ENCODE measurements at regions not wholly inside any gene's neighbourhood (a gene's known extent, or its start where the extent isn't known, plus 50 kb on each side); places are given as distances from the start of the nearest gene placed in this dataset.
A peak's percentile ranks its signal among the peaks of the same experiment; 100 is the strongest.

DNA sequence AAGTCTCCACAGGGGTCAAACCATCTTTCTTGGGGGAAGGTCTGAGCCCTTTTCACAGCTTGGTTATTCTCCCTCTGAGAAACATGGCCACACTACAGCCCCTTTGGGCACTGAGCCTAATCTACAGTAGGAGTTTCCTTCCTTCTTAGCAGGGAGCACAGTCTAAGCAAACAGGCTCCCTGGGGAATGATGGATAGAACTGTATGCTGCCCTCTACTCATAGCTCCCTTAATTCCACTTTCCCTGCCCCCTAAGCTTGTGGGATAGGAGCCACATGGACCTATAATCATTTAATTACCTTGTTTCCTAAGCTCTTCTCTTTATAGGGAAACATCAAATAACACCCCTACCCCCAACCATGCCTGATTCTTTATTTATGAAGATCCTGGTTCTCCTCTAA lies 442.1 kb upstream of the MEX3C start:
- Histone ChIP-seq H3K27me3 (ENCODE audit: insufficient read depth, poor library complexity, severe bottlenecking) (peaks cover 10% of the 10 kb centered on the region), H3K27ac (replicated peaks) (no peak overlapping the region), H3K4me3 (replicated peaks; ENCODE audit: insufficient read depth, low read length) (no peak overlapping the region)
- DNase-seq (ENCODE audit: low read depth in 1 of 2, low spot score in 1 of 2), result no peak
- no peak for TF ChIP-seq SPI1 (IDR thresholded peaks at IDR 0.05; ENCODE audit: borderline replicate concordance, low read depth)
- no peak for TF ChIP-seq POLR2AphosphoS5 (IDR thresholded peaks at IDR 0.05; ENCODE audit: low read depth)
- TF ChIP-seq, protein P1, sequence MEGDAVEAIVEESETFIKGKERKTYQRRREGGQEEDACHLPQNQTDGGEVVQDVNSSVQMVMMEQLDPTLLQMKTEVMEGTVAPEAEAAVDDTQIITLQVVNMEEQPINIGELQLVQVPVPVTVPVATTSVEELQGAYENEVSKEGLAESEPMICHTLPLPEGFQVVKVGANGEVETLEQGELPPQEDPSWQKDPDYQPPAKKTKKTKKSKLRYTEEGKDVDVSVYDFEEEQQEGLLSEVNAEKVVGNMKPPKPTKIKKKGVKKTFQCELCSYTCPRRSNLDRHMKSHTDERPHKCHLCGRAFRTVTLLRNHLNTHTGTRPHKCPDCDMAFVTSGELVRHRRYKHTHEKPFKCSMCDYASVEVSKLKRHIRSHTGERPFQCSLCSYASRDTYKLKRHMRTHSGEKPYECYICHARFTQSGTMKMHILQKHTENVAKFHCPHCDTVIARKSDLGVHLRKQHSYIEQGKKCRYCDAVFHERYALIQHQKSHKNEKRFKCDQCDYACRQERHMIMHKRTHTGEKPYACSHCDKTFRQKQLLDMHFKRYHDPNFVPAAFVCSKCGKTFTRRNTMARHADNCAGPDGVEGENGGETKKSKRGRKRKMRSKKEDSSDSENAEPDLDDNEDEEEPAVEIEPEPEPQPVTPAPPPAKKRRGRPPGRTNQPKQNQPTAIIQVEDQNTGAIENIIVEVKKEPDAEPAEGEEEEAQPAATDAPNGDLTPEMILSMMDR (IDR thresholded peaks at IDR 0.05; ENCODE audit: insufficient read depth, low read length), result no peak
- TF ChIP-seq, protein P2, sequence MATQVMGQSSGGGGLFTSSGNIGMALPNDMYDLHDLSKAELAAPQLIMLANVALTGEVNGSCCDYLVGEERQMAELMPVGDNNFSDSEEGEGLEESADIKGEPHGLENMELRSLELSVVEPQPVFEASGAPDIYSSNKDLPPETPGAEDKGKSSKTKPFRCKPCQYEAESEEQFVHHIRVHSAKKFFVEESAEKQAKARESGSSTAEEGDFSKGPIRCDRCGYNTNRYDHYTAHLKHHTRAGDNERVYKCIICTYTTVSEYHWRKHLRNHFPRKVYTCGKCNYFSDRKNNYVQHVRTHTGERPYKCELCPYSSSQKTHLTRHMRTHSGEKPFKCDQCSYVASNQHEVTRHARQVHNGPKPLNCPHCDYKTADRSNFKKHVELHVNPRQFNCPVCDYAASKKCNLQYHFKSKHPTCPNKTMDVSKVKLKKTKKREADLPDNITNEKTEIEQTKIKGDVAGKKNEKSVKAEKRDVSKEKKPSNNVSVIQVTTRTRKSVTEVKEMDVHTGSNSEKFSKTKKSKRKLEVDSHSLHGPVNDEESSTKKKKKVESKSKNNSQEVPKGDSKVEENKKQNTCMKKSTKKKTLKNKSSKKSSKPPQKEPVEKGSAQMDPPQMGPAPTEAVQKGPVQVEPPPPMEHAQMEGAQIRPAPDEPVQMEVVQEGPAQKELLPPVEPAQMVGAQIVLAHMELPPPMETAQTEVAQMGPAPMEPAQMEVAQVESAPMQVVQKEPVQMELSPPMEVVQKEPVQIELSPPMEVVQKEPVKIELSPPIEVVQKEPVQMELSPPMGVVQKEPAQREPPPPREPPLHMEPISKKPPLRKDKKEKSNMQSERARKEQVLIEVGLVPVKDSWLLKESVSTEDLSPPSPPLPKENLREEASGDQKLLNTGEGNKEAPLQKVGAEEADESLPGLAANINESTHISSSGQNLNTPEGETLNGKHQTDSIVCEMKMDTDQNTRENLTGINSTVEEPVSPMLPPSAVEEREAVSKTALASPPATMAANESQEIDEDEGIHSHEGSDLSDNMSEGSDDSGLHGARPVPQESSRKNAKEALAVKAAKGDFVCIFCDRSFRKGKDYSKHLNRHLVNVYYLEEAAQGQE (IDR thresholded peaks at IDR 0.05; ENCODE audit: insufficient replicate concordance, low read depth), result no peak
- TF ChIP-seq GABPA (IDR thresholded peaks at IDR 0.05; ENCODE audit: low read depth), result no peak

DNA sequence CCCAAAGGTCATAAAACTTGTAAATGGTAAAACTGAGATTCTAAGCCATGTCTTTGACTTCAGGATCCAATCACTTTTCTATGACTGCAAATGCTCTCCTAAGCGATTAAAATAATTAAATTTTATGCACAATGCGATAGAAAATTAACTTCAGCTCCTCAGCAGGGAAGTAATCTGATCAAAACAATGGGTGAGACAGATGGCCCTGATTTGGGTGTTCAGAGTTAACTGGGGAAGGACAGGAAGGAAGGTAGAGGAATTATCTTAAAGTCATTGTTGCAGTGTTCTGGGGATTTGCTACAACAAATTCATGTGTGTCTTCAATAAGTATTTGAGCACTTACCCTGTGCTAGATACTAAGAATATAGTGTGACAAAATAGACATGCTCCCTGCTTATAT lies 446.0 kb upstream of the MEX3C start:
- H3K27me3 ChIP-seq (ENCODE audit: insufficient read depth, poor library complexity, severe bottlenecking), result peaks cover 2% of the 10 kb centered on the region
- no peak overlapping the region for H3K27ac ChIP-seq (replicated peaks)
- no peak for DNase-seq (ENCODE audit: low read depth in 1 of 2, low spot score in 1 of 2)
- no peak overlapping the region for H3K4me3 ChIP-seq (replicated peaks; ENCODE audit: insufficient read depth, low read length)
- no peak for TF ChIP-seq POLR2AphosphoS5 (IDR thresholded peaks at IDR 0.05; ENCODE audit: low read depth)
- TF ChIP-seq, protein P2 (IDR thresholded peaks at IDR 0.05; ENCODE audit: insufficient replicate concordance, low read depth), result no peak
- no peak for TF ChIP-seq GABPA (IDR thresholded peaks at IDR 0.05; ENCODE audit: low read depth)
- TF ChIP-seq SPI1 (IDR thresholded peaks at IDR 0.05; ENCODE audit: borderline replicate concordance, low read depth), result no peak
- TF ChIP-seq, protein P1 (IDR thresholded peaks at IDR 0.05; ENCODE audit: insufficient read depth, low read length), result no peak

DNA sequence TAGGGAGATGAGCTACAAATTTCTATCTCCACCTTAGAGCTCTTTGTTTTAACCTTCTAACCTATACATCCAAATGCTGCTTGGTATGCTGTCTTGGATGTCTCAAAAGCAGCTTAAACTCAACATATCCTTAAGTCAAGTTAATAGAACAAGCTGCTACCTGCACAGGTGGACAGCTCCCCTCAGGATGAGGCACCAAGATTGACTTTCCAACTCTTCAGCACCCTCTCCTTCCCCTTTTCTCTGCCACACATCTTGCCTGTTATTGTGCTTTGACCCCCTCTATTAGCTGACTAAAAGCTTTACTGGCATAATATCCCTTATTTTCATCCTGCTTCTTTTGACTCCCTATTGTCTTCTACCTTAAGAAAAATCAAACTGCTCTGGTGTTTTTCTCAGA lies 448.1 kb upstream of the MEX3C start:
- no peak overlapping the region for H3K4me3 ChIP-seq (replicated peaks; ENCODE audit: insufficient read depth, low read length)
- TF ChIP-seq SPI1 (IDR thresholded peaks at IDR 0.05; ENCODE audit: borderline replicate concordance, low read depth) (no peak), GABPA (IDR thresholded peaks at IDR 0.05; ENCODE audit: low read depth) (no peak)
- TF ChIP-seq, protein P2 (IDR thresholded peaks at IDR 0.05; ENCODE audit: insufficient replicate concordance, low read depth), result peak; percentile 52
- no peak for DNase-seq (ENCODE audit: low read depth in 1 of 2, low spot score in 1 of 2)
- H3K27me3 ChIP-seq (ENCODE audit: insufficient read depth, poor library complexity, severe bottlenecking), result peaks cover 2% of the 10 kb centered on the region
- H3K27ac ChIP-seq (replicated peaks), result no peak overlapping the region

All from HL-60 (cell line).